IgD-negative memory B cell (primary cell): ENCODE measurements at regions not wholly inside any gene's neighbourhood (a gene's known extent, or its start where the extent isn't known, plus 50 kb on each side); places are given as distances from the start of the nearest gene placed in this dataset.

Experiments
- H3K27ac Mint-ChIP-seq, 3 donors: one replicate each; pipeline ENCODE4 v1.8.0; 2020 to 2022; ENCODE audit warnings: mild to moderate bottlenecking in 3 of 3, mixed read lengths in 3 of 3, moderate library complexity in 1 of 3
- H3K27me3 Mint-ChIP-seq: one replicate; pipeline ENCODE4 v1.8.0; 2021; ENCODE audit warnings: mixed read lengths
- H3K36me3 Mint-ChIP-seq: one replicate; pipeline ENCODE4 v1.8.0; 2020; ENCODE audit warnings: mild to moderate bottlenecking, mixed read lengths
- H3K4me1 Mint-ChIP-seq, 3 donors: one replicate each; pipeline ENCODE4 v1.8.0; 2020 to 2022; ENCODE audit warnings: mixed read lengths in 3 of 3, mild to moderate bottlenecking in 1 of 3
- H3K4me3 Mint-ChIP-seq, 4 donors: one replicate each; pipeline ENCODE4 v1.8.0; 2020 to 2022; ENCODE audit warnings: mild to moderate bottlenecking in 4 of 4, mixed read lengths in 4 of 4, moderate library complexity in 3 of 4
- H3K9me3 Mint-ChIP-seq, 3 donors: one replicate each; pipeline ENCODE4 v1.8.0; 2020 to 2021; ENCODE audit warnings: mixed read lengths in 3 of 3, mild to moderate bottlenecking in 1 of 3

DNA sequence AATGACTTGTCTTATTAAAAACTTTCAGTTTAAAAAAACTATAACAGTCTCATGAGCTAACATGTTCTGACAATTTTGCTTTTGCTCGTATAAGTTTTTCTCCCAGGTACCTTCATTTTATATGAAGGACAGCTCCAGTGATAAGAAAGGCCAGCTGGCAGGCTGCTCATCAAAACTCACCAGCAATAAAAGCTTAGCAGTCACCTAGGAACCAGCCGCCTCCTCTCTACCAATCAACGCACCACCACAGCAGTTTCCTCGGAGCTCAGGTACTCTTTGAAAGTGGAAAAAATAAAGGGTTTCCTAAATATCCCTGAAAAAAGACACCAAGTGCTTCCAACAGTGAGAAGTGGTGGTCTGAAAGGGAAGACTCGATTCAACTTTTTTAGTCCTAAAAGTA lies 100.9 kb upstream of the CCDC150 start:
- Mint-ChIP-seq H3K4me1 (peaks cover 0 to 1% (median 0%) of the 10 kb centered on the region in 3 donors), H3K9me3 (no peaks in the 10 kb centered on the region), H3K27me3 (peaks cover 2% of the 10 kb centered on the region), H3K27ac (no peak overlapping the region), H3K4me3 (no peak overlapping the region), H3K36me3 (no peaks in the 10 kb centered on the region)

DNA sequence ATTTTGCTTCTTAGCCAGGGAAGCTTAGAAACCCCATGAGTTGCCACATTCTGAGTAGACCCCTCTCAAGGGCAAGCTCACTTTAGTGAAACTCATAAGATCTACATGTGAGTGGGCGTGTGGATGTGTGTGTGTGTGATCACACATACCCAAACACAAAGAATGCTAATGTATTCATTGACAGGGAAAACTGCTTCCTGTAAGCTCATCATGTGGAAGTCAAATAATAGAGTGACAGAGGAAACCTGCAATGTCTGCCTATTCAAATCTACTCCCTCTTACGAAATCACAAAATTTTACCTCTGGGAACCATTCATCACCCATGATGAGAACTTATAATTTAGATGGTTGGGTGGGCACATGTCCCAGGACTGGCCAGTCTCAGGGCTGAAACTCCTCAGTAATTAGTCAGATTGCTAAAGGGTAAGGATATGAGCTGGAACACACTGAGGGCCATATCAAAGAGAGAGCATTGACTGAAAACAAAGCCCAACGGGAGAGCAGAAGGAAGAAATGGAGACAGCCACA lies 94.5 kb upstream of the CCDC150 start:
- Mint-ChIP-seq H3K4me3 (no peak overlapping the region), H3K36me3 (no peaks in the 10 kb centered on the region), H3K9me3 (peaks cover 0 to 2% (median 0%) of the 10 kb centered on the region in 3 donors), H3K27me3 (peaks cover 7% of the 10 kb centered on the region), H3K4me1 (no peaks in the 10 kb centered on the region), H3K27ac (no peak overlapping the region)

DNA sequence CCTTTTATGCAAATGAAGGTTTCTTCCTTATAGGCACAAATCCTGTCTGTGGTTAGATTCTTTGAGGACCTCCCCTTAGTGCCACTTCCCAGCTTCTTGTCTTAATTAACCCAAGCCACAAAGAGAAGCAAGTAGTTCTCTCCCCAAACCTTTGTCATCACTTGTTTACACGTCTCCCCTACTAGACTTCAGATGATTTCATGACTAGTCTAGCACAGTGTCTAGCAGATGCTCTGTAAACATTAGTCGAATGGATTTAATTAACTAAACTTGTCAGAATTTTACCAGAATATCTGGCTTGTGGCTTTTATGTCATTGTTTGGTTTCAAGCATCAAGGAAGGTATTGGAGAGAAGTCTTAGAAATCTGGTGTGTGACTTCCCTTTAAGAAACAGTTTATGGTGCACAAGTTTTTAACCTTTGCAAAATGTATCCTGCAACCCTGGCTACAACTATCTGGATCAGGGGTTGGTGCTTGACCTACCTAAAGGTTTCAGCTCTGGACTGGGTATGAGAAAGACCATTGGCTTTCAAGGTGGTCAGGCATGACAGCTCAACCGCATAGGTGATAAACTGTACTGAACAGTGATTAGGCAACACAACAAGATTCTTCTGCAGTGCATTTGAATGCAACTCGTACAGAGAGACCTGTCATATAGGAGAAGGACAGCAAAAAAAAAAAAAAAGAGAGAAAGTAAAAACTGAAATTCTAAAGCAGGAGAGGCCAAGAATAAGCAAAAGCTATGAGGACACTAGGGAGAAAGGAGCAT lies 93.2 kb upstream of the CCDC150 start:
- Mint-ChIP-seq H3K27ac (no peak overlapping the region), H3K27me3 (peaks cover 7% of the 10 kb centered on the region), H3K4me3 (no peak overlapping the region), H3K9me3 (peaks cover 0 to 2% (median 0%) of the 10 kb centered on the region in 3 donors), H3K4me1 (no peaks in the 10 kb centered on the region), H3K36me3 (no peaks in the 10 kb centered on the region)

GRCh38 chr2:196549052-196549451 lies 90.5 kb upstream of the CCDC150 start:
- Mint-ChIP-seq H3K27ac (no peak overlapping the region), H3K36me3 (no peaks in the 10 kb centered on the region), H3K4me3 (no peak overlapping the region), H3K9me3 (peaks cover 0 to 2% (median 0%) of the 10 kb centered on the region in 3 donors), H3K27me3 (peaks cover 7% of the 10 kb centered on the region), H3K4me1 (no peaks in the 10 kb centered on the region)

GRCh38 chr2:196551014-196551413 lies 88.5 kb upstream of the CCDC150 start:
- peaks cover 7% of the 10 kb centered on the region for H3K27me3 Mint-ChIP-seq
- H3K27ac Mint-ChIP-seq = no peak overlapping the region
- H3K36me3 Mint-ChIP-seq = peaks cover 2% of the 10 kb centered on the region
- no peak overlapping the region for H3K4me3 Mint-ChIP-seq
- H3K9me3 Mint-ChIP-seq = peaks cover 0 to 2% (median 0%) of the 10 kb centered on the region in 3 donors
- no peaks in the 10 kb centered on the region for H3K4me1 Mint-ChIP-seq

DNA sequence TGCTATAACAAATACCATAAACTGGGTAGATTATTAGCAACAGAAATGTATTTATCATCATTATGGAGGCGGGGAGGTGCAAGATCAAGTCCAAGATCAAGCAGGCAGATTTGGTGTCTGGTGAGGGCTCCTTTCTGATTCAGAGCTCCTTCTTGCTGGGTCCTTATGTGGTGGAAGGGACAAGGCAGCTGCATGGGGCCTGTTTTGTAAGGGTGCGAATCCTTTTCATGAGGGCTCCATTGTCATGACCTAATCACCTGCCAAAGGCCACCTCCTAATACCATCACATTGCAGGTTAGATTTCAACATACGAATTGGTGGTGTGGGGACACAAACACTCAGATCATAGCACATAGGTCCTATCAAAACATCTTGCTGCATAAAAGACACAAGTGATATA lies 84.4 kb upstream of the CCDC150 start:
- no peak overlapping the region for H3K27ac Mint-ChIP-seq
- peaks cover 2% of the 10 kb centered on the region for H3K36me3 Mint-ChIP-seq
- H3K9me3 Mint-ChIP-seq = no peaks in the 10 kb centered on the region
- no peaks in the 10 kb centered on the region for H3K4me1 Mint-ChIP-seq
- H3K4me3 Mint-ChIP-seq = no peak overlapping the region
- H3K27me3 Mint-ChIP-seq = peaks cover 2% of the 10 kb centered on the region

DNA sequence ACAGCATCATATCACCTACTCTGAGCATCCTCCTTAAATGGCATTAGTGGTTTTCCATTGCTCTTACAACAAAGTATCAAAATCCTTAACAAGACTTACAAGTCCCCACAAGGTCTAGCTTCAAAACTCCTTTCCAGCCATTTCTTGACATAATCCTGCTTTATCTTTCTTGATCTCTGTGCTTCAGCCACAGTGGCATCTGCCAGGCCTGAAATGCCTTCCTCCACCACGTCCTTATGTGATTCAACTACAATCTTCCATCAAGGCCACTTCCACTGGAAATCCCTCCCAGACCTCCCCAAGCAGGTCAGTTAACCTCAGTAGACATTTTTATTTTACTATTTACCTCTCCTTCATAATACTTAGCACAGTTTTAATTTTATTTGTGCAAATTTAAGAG lies 83.8 kb upstream of the CCDC150 start:
- no peak overlapping the region for H3K27ac Mint-ChIP-seq

GRCh38 chr2:196558497-196558896 lies 81.0 kb upstream of the CCDC150 start:
- peaks cover 0 to 6% (median 3%) of the 10 kb centered on the region in 3 donors for H3K9me3 Mint-ChIP-seq
- no peak overlapping the region for H3K27ac Mint-ChIP-seq
- H3K4me1 Mint-ChIP-seq = no peaks in the 10 kb centered on the region
- peaks cover 2% of the 10 kb centered on the region for H3K36me3 Mint-ChIP-seq
- H3K27me3 Mint-ChIP-seq = peaks cover 2% of the 10 kb centered on the region
- no peak overlapping the region for H3K4me3 Mint-ChIP-seq

More for the DNA sequence above, 83.8 kb upstream of the CCDC150 start:
- Mint-ChIP-seq H3K4me1 (no peaks in the 10 kb centered on the region), H3K4me3 (no peak overlapping the region), H3K27me3 (peaks cover 2% of the 10 kb centered on the region), H3K9me3 (no peaks in the 10 kb centered on the region), H3K36me3 (peaks cover 2% of the 10 kb centered on the region)

DNA sequence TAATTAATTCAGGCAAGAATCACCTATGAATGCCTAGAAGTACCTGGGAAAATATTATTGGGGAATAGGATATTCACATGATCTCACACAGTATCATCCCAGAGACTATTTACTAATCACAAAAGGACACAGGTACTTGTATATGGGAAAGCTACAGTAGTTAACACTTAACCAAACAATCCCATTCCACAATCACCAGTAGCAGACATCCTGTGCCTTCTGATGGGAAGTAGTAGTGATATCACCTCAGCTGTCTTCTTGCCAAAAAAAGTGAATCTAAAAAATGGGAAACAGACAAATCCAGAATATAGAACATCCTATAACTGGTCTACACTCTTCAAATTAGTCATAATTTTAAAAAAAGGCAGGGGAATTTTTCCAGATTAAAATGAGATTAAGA lies 75.6 kb upstream of the CCDC150 start:
- H3K4me1 Mint-ChIP-seq = no peaks in the 10 kb centered on the region
- H3K9me3 Mint-ChIP-seq = peaks cover 0 to 6% (median 3%) of the 10 kb centered on the region in 3 donors
- no peaks in the 10 kb centered on the region for H3K36me3 Mint-ChIP-seq
- H3K27me3 Mint-ChIP-seq = peaks cover 2% of the 10 kb centered on the region
- H3K4me3 Mint-ChIP-seq = no peak overlapping the region
- no peak overlapping the region for H3K27ac Mint-ChIP-seq

GRCh38 chr2:196565106-196565765 lies 74.3 kb upstream of the CCDC150 start:
- no peaks in the 10 kb centered on the region for H3K36me3 Mint-ChIP-seq
- H3K27ac Mint-ChIP-seq = no peak overlapping the region
- H3K4me1 Mint-ChIP-seq = no peaks in the 10 kb centered on the region
- H3K9me3 Mint-ChIP-seq = peaks cover 0 to 6% (median 3%) of the 10 kb centered on the region in 3 donors
- H3K4me3 Mint-ChIP-seq = no peak overlapping the region
- H3K27me3 Mint-ChIP-seq = peaks cover 9% of the 10 kb centered on the region

- H3K4me3 Mint-ChIP-seq = no peak overlapping the region
- H3K9me3 Mint-ChIP-seq = peaks cover 0 to 6% (median 3%) of the 10 kb centered on the region in 3 donors
- H3K27me3 Mint-ChIP-seq = peaks cover 9% of the 10 kb centered on the region
- H3K27ac Mint-ChIP-seq = no peak overlapping the region
- no peaks in the 10 kb centered on the region for H3K4me1 Mint-ChIP-seq
- H3K36me3 Mint-ChIP-seq = no peaks in the 10 kb centered on the region
Measured at GRCh38 chr2:196565982-196566381, 73.5 kb upstream of the CCDC150 start.

DNA sequence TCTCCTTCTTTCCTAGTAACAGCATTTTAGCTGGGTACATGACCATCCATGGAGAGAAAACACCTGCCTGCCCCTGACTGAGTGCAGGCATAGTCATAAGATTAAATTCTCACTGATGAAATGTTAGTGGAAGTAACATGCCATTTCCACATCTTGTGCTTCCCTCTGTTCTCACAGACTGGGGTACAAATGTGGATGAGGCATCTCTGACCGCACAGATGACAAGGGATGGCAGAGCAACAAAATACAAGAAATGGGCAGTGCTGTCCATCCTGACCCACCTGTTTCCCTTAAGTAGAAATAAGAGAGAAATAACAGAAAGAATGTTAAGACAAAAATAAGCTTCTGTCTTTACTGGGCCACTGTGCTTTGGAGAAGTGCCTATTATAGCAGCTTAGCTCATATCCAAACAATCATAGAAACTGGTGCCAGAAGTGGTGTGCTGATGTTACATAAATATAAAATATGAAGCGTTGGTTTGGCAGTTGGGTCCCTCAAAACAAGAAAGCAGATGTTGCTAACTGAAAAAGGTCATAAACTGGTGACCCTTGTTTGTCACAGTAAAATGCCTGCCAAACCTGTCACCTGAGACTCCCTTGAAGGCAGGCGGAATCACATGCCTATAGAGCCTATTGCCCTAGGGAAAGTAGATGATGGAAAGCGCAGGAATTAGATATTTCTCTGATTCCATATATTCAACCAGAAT lies 72.4 kb upstream of the CCDC150 start:
- no peaks in the 10 kb centered on the region for H3K36me3 Mint-ChIP-seq
- no peak overlapping the region for H3K4me3 Mint-ChIP-seq
- H3K27me3 Mint-ChIP-seq = peaks cover 7% of the 10 kb centered on the region
- peaks cover 0 to 1% (median 0%) of the 10 kb centered on the region in 3 donors for H3K9me3 Mint-ChIP-seq
- no peak overlapping the region for H3K27ac Mint-ChIP-seq
- no peaks in the 10 kb centered on the region for H3K4me1 Mint-ChIP-seq

DNA sequence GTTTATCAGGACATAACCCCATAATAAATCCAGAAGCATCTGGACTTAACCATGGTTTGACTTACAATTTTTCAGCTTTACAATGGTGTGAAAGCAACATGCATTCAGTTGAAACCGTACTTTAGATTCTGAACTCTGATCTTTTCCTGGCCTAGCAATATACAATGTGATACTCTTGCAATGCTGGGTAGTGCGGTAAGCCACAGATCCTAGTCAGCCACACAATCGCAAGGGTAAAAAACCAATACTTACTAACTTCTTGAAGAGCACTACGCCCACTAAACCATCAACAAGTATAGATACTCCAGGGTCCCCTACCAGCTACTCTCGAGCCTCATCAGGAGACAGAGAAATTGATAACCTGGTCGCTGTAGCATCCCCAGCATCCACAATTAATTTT lies 71.0 kb upstream of the CCDC150 start:
- H3K4me1 Mint-ChIP-seq = no peaks in the 10 kb centered on the region
- no peak overlapping the region for H3K27ac Mint-ChIP-seq
- peaks cover 0 to 3% (median 2%) of the 10 kb centered on the region in 3 donors for H3K9me3 Mint-ChIP-seq
- H3K27me3 Mint-ChIP-seq = peaks cover 7% of the 10 kb centered on the region
- H3K36me3 Mint-ChIP-seq = no peaks in the 10 kb centered on the region
- no peak overlapping the region for H3K4me3 Mint-ChIP-seq

GRCh38 chr2:196584903-196585302 lies 54.6 kb upstream of the CCDC150 start:
- Mint-ChIP-seq H3K9me3 (peaks cover 0 to 6% (median 4%) of the 10 kb centered on the region in 3 donors), H3K4me1 (peaks cover 0 to 2% (median 2%) of the 10 kb centered on the region in 3 donors), H3K4me3 (no peak overlapping the region), H3K27ac (no peak overlapping the region), H3K27me3 (peaks cover 6% of the 10 kb centered on the region), H3K36me3 (no peaks in the 10 kb centered on the region)

DNA sequence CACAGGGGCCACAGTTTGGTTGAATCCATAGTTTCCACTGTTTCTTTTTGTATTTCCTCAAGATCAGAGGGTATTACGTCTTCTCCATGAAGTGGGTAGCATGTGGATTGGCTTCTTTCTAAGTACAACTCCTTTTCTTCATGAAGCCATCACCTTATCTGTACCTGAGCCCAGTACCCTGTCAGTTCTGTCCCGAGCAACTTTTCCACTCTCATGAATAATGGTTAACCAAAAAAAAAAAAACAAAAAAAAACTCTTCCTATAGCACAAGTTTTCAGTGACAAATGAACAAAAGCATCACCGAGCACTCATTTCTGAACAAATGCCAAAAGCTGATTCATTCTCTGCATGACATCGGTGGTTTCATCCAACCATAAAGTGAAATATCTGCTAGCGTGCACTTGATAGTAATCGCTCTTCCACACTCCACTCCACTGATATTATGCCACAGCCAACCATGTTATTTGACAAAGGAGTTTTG lies 53.0 kb upstream of the CCDC150 start:
- Mint-ChIP-seq H3K36me3 (no peaks in the 10 kb centered on the region), H3K4me1 (peaks cover 0 to 2% (median 2%) of the 10 kb centered on the region in 3 donors), H3K27me3 (peaks cover 18% of the 10 kb centered on the region), H3K4me3 (no peak overlapping the region), H3K9me3 (peaks cover 0 to 4% (median 0%) of the 10 kb centered on the region in 3 donors), H3K27ac (no peak overlapping the region)
